Loucy (cell line): ENCODE measurements at regions not wholly inside any gene's neighbourhood (a gene's known extent, or its start where the extent isn't known, plus 50 kb on each side); places are given as distances from the start of the nearest gene placed in this dataset.

Experiments
- H2AFZ ChIP-seq: fragments of 200-600 bp; sonication (generic); 2 replicates; pipeline ENCODE4 v1.6.0; 2016; ENCODE audit warnings: antibody characterized with exemption, mild to moderate bottlenecking, low read length, moderate library complexity
- H3F3A ChIP-seq: fragments of 200-600 bp; 2 replicates; pipeline ENCODE4 v1.6.0; 2016; ENCODE audit warnings: antibody characterized with exemption, low read depth, mild to moderate bottlenecking
- H3K27me3 ChIP-seq: fragments of 200-600 bp; sonication (generic); 2 replicates; pipeline ENCODE4 v1.6.1; 2014; ENCODE audit warnings: low read length, mild to moderate bottlenecking; ENCODE audit not compliant: insufficient read depth, poor library complexity, severe bottlenecking
- H3K36me3 ChIP-seq: fragments of 200-600 bp; sonication (generic); 2 replicates; pipeline ENCODE4 v1.6.1; 2016; ENCODE audit warnings: low read length; ENCODE audit not compliant: insufficient read depth
- H3K4me1 ChIP-seq: fragments of 200-600 bp; sonication (generic); 2 replicates; pipeline ENCODE4 v1.5.1; 2014; ENCODE audit warnings: low read length, mild to moderate bottlenecking; ENCODE audit not compliant: insufficient read depth, poor library complexity, severe bottlenecking
- H3K4me2 ChIP-seq: fragments of 200-600 bp; sonication (generic); 2 replicates; pipeline ENCODE4 v1.6.0; 2014; ENCODE audit warnings: antibody characterized with exemption, low read length, low read depth, mild to moderate bottlenecking; ENCODE audit not compliant: poor library complexity, severe bottlenecking
- H3K4me3 ChIP-seq: fragments of 200-600 bp; sonication (generic); 2 replicates; pipeline ENCODE4 v1.5.1; 2014; ENCODE audit warnings: low read length, mild to moderate bottlenecking, mixed read lengths; ENCODE audit not compliant: poor library complexity, severe bottlenecking
- H3K79me2 ChIP-seq: fragments of 200-600 bp; sonication (generic); 2 replicates; pipeline ENCODE4 v1.6.1; 2014; ENCODE audit warnings: low read length; ENCODE audit not compliant: insufficient read depth
- H3K9ac ChIP-seq: fragments of 200-600 bp; sonication (generic); 2 replicates; pipeline ENCODE4 v1.6.0; 2014; ENCODE audit warnings: mild to moderate bottlenecking, low read depth, low read length, moderate library complexity; ENCODE audit not compliant: poor library complexity, severe bottlenecking
- H3K9me2 ChIP-seq: fragments of 200-600 bp; sonication (generic); replicated peaks from 2 replicates; pipeline ENCODE4 v1.6.1; 2016; ENCODE audit warnings: low read depth, low read length, mixed read lengths
- H3K9me3 ChIP-seq: fragments of 200-600 bp; sonication (generic); 2 replicates; pipeline ENCODE4 v1.6.1; 2014; ENCODE audit warnings: mild to moderate bottlenecking, antibody characterized with exemption, low read length, low read depth; ENCODE audit not compliant: insufficient read depth
- H4K20me1 ChIP-seq: fragments of 200-600 bp; sonication (generic); 2 replicates; pipeline ENCODE4 v1.6.0; 2014; ENCODE audit warnings: antibody characterized with exemption, low read length, mild to moderate bottlenecking; ENCODE audit not compliant: insufficient read depth, poor library complexity, severe bottlenecking
- EZH2phosphoT487 ChIP-seq: fragments of 200-600 bp; IDR thresholded peaks from 2 replicates; pipeline ENCODE4 v1.6.1; 2018; ENCODE audit warnings: antibody characterized with exemption, mild to moderate bottlenecking, moderate library complexity, borderline replicate concordance
- TF ChIP-seq, protein P1 (sequence below): fragments of 200-600 bp; sonication (generic); conservative IDR thresholded peaks from 2 replicates; pipeline ENCODE4 v1.5.1; 2014; ENCODE audit warnings: mild to moderate bottlenecking, antibody characterized with exemption, low read length

DNA sequence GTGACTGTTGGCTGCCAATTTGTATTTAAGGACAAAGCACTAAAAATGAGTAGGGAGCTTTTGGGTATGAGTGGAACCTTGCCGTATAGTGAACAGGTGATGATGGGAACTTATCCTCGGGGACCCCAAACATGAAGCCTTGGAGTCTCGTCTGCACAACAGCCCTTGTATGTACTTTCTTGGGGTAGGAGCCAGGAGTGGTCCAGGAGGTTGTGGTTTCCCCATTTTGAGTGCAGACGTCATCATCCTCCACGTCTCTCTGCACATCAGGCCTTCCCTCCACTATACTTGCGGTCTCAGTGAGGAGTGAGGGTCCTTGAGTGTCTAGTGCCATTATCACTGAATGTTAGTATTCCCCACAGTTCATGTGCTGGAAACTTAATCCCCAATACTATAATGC is 101.5 kb upstream of the HS6ST1 start:
- no peak for TF ChIP-seq EZH2phosphoT487
- TF ChIP-seq, protein P1, sequence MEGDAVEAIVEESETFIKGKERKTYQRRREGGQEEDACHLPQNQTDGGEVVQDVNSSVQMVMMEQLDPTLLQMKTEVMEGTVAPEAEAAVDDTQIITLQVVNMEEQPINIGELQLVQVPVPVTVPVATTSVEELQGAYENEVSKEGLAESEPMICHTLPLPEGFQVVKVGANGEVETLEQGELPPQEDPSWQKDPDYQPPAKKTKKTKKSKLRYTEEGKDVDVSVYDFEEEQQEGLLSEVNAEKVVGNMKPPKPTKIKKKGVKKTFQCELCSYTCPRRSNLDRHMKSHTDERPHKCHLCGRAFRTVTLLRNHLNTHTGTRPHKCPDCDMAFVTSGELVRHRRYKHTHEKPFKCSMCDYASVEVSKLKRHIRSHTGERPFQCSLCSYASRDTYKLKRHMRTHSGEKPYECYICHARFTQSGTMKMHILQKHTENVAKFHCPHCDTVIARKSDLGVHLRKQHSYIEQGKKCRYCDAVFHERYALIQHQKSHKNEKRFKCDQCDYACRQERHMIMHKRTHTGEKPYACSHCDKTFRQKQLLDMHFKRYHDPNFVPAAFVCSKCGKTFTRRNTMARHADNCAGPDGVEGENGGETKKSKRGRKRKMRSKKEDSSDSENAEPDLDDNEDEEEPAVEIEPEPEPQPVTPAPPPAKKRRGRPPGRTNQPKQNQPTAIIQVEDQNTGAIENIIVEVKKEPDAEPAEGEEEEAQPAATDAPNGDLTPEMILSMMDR = no peak
- Histone ChIP-seq H3K27me3 (no peaks in the 10 kb centered on the region), H3K9ac (no peak overlapping the region)

DNA sequence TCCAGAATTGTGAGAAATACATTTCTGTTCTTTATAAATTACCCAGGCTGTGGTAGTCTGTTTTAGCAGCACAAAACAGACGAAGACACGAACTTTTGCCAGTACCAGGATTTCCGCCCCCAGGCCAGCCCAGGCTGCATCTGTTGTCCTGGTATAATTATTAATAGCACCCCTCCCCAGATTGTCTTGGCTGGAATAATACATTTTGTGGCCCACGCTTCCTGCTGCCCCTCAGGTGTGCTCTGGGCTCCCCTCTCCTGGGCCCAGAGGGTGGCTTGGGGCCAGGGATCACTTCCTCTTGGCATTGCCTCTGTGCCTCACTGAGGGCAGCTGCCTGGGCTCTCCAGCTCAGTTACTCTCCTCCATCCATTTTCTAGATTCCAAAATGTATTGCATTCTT is 102.1 kb upstream of the HS6ST1 start:
- Histone ChIP-seq H4K20me1 (no peaks in the 10 kb centered on the region), H3K4me2 (no peak overlapping the region), H3K4me3 (no peak overlapping the region), H3K79me2 (no peaks in the 10 kb centered on the region), H3K9ac (no peak overlapping the region), H3K27me3 (no peaks in the 10 kb centered on the region), H2AFZ (no peak overlapping the region), H3F3A (0 out of 2 replicates have a peak, but pooled peaks cover 4% of the 10 kb centered on the region), H3K36me3 (no peaks in the 10 kb centered on the region), H3K9me3 (no peaks in the 10 kb centered on the region; the same call in 1 of the 2 replicates), H3K9me2 (no peaks in the 10 kb centered on the region), H3K4me1 (peaks cover 13% of the 10 kb centered on the region)
- no peak for TF ChIP-seq EZH2phosphoT487
- TF ChIP-seq, protein P1 = no peak

More for the DNA sequence above, 101.5 kb upstream of the HS6ST1 start:
- Histone ChIP-seq H3F3A (0 out of 2 replicates have a peak, but pooled peaks cover 4% of the 10 kb centered on the region), H3K4me2 (no peak overlapping the region), H2AFZ (no peak overlapping the region), H3K9me3 (no peaks in the 10 kb centered on the region; the same call in 1 of the 2 replicates), H3K9me2 (no peaks in the 10 kb centered on the region), H4K20me1 (no peaks in the 10 kb centered on the region), H3K79me2 (no peaks in the 10 kb centered on the region), H3K4me1 (peaks cover 20% of the 10 kb centered on the region), H3K36me3 (no peaks in the 10 kb centered on the region), H3K4me3 (no peak overlapping the region)

DNA sequence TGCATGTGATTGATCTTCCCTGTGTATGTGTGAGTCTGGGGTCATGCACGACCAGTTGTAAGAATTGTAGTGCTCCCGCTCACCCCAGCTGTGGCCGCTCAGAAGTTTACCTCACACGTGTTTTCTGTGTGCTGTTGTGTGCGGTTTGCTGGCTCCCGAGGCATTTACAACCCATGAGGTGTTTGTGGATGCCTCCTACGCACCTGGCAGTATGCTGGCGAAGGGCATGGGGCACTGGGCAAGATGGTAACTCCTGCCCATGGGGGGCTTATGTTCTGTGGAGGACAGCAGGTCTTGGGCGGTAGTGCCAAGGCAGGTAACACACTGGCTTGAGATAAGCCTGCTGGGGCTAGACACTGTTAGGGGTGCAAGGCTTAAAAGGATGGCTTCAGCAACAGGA is 102.6 kb upstream of the HS6ST1 start:
- Histone ChIP-seq H3K36me3 (no peaks in the 10 kb centered on the region), H3K9ac (no peak overlapping the region), H3K27me3 (no peaks in the 10 kb centered on the region), H3K4me1 (peaks cover 12% of the 10 kb centered on the region), H3K79me2 (no peaks in the 10 kb centered on the region), H3K9me2 (no peaks in the 10 kb centered on the region), H2AFZ (no peak overlapping the region), H3F3A (0 out of 2 replicates have a peak, but pooled peaks cover 3% of the 10 kb centered on the region), H4K20me1 (no peaks in the 10 kb centered on the region), H3K4me2 (no peak overlapping the region), H3K4me3 (no peak overlapping the region), H3K9me3 (no peaks in the 10 kb centered on the region; the same call in 1 of the 2 replicates)
- TF ChIP-seq, protein P1 = no peak
- no peak for TF ChIP-seq EZH2phosphoT487
